WTC11 (cell line): ENCODE measurements at regions not wholly inside any gene's neighbourhood (a gene's known extent, or its start where the extent isn't known, plus 50 kb on each side); places are given as distances from the start of the nearest gene placed in this dataset.

Experiments used
- ATAC-seq: fragments of 200-7000 bp; cut with Tn5 transposase; 2 replicates; pipeline ENCODE4 v1.10.0; 2021; ENCODE audit warnings: mild to moderate bottlenecking, moderate library complexity
- CTCF ChIA-PET: fragments of 300-600 bp; sonication (Branson Sonifier 250); formaldehyde crosslinking; loops from one replicate; lab custom pipeline; 2021; ENCODE audit warnings: antibody characterized with exemption; lab: Charles Lee
- POLR2A ChIA-PET: fragments of 350-600 bp; sonication (Branson Sonifier 250); formaldehyde crosslinking; loops from one replicate; lab custom pipeline; 2021; ENCODE audit warnings: antibody characterized with exemption; lab: Charles Lee
- DNase-seq: peaks from one replicate; pipeline ENCODE4 v3.0.0; 2021; ENCODE audit warnings: low spot score
- H3K27ac Mint-ChIP-seq: 2 replicates; pipeline ENCODE4 v1.8.0; 2021; ENCODE audit warnings: mixed read lengths
- H3K27me3 Mint-ChIP-seq: 2 replicates; pipeline ENCODE4 v1.8.0; 2021; ENCODE audit warnings: low read depth, mild to moderate bottlenecking, moderate library complexity, mixed read lengths
- H3K36me3 Mint-ChIP-seq: 2 replicates; pipeline ENCODE4 v1.8.0; 2021; ENCODE audit warnings: mixed read lengths
- H3K4me1 Mint-ChIP-seq: 2 replicates; pipeline ENCODE4 v1.8.0; 2022; ENCODE audit warnings: mixed read lengths
- H3K4me3 Mint-ChIP-seq: 2 replicates; pipeline ENCODE4 v1.8.0; 2021; ENCODE audit warnings: mild to moderate bottlenecking, moderate library complexity, mixed read lengths
- H3K9me3 Mint-ChIP-seq: 2 replicates; pipeline ENCODE4 v1.8.0; 2021; ENCODE audit warnings: mixed read lengths
- ATF6 ChIP-seq: sonication (generic); formaldehyde crosslinking; IDR thresholded peaks from 2 replicates; pipeline ENCODE4 v1.8.1; 2023; ENCODE audit warnings: mild to moderate bottlenecking, missing genetic modification reagents
- IRF1 ChIP-seq: sonication (generic); formaldehyde crosslinking; IDR thresholded peaks from 2 replicates; pipeline ENCODE4 v1.8.0; 2023; ENCODE audit warnings: missing genetic modification reagents
- IRF2 ChIP-seq: sonication (generic); formaldehyde crosslinking; IDR thresholded peaks from 2 replicates; pipeline ENCODE4 v1.8.0; 2022; ENCODE audit warnings: low read depth, missing genetic modification reagents, borderline replicate concordance
- PRRX2 ChIP-seq: fragments of 250-450 bp; sonication (Bioruptor Pico); IDR thresholded peaks from 2 replicates; pipeline ENCODE4 v1.8.0; 2021; ENCODE audit warnings: mild to moderate bottlenecking
- RELA ChIP-seq: sonication (generic); formaldehyde crosslinking; IDR thresholded peaks from 2 replicates; pipeline ENCODE4 v1.8.1; 2022; ENCODE audit warnings: missing genetic modification reagents, mild to moderate bottlenecking, borderline replicate concordance
- TCF7 ChIP-seq: sonication (generic); formaldehyde crosslinking; IDR thresholded peaks from 2 replicates; pipeline ENCODE4 v1.8.0; 2022; ENCODE audit warnings: mild to moderate bottlenecking, low read depth, missing genetic modification reagents, moderate library complexity
- TEAD4 ChIP-seq: sonication (generic); formaldehyde crosslinking; IDR thresholded peaks from 2 replicates; pipeline ENCODE4 v1.8.0; 2022; ENCODE audit warnings: mild to moderate bottlenecking, missing genetic modification reagents
- TP53 ChIP-seq: sonication (generic); formaldehyde crosslinking; IDR thresholded peaks from 2 replicates; pipeline ENCODE4 v1.8.1; 2023; ENCODE audit warnings: mild to moderate bottlenecking, missing genetic modification reagents
- ZNF317 ChIP-seq: sonication (generic); formaldehyde crosslinking; IDR thresholded peaks from 2 replicates; pipeline ENCODE4 v1.8.1; 2023; ENCODE audit warnings: low read depth, mild to moderate bottlenecking, moderate library complexity, missing genetic modification reagents, borderline replicate concordance
- TF ChIP-seq, protein P1 (sequence below): fragments of 200-600 bp; IDR thresholded peaks from 2 replicates; pipeline ENCODE4 v1.8.0; 2022; ENCODE audit warnings: antibody characterized with exemption
- TF ChIP-seq, protein P2 (sequence below): sonication (generic); formaldehyde crosslinking; IDR thresholded peaks from 2 replicates; pipeline ENCODE4 v1.8.1; 2022; ENCODE audit warnings: missing genetic modification reagents, borderline replicate concordance
- TF ChIP-seq, protein P3 (sequence below): sonication (generic); formaldehyde crosslinking; IDR thresholded peaks from 2 replicates; pipeline ENCODE4 v1.8.0; 2022; ENCODE audit warnings: mild to moderate bottlenecking, missing genetic modification reagents
- TF ChIP-seq, protein P4 (sequence below): fragments of 250-450 bp; sonication (Bioruptor Pico); IDR thresholded peaks from 2 replicates; pipeline ENCODE4 v1.9.0; 2021; ENCODE audit warnings: mild to moderate bottlenecking

DNA sequence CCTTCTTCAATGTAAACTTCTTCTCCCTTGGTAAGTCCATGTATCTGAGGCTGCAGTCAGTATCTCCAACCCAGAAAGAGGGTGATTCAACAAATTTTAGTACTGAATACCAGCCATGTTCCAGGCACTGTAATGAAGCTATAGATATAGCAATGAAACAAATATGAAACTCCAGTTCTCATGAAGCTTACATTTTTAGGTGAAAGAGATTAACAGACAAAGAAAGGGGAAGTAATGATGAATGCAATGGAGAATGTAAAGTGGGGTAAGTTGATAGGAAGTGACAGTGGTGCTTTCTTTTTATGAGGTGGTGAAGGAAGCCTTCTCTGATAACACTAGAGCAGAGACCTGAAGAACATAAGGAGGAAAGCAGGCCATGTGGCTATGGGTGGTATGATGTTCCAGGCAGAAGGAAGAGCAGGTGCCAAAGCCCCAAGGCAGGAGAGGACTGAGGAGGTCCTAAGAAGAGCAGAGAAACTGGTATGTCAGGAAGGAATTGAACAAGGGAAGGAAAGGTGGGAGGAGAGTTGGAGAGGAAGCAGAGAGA lies 143.6 kb downstream of the TFAP2B start:
- Mint-ChIP-seq H3K36me3 (no peaks in the 10 kb centered on the region), H3K4me3 (no peak overlapping the region), H3K27ac (no peak overlapping the region), H3K4me1 (no peaks in the 10 kb centered on the region), H3K27me3 (no peaks in the 10 kb centered on the region), H3K9me3 (no peaks in the 10 kb centered on the region)
- DNase-seq = no peak
- CTCF ChIA-PET = no interaction called here
- no peak for ATAC-seq
- POLR2A ChIA-PET = no interaction called here
- TF ChIP-seq, protein P1, sequence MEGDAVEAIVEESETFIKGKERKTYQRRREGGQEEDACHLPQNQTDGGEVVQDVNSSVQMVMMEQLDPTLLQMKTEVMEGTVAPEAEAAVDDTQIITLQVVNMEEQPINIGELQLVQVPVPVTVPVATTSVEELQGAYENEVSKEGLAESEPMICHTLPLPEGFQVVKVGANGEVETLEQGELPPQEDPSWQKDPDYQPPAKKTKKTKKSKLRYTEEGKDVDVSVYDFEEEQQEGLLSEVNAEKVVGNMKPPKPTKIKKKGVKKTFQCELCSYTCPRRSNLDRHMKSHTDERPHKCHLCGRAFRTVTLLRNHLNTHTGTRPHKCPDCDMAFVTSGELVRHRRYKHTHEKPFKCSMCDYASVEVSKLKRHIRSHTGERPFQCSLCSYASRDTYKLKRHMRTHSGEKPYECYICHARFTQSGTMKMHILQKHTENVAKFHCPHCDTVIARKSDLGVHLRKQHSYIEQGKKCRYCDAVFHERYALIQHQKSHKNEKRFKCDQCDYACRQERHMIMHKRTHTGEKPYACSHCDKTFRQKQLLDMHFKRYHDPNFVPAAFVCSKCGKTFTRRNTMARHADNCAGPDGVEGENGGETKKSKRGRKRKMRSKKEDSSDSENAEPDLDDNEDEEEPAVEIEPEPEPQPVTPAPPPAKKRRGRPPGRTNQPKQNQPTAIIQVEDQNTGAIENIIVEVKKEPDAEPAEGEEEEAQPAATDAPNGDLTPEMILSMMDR = no peak
- TF ChIP-seq PRRX2 (CRISPR knock-in tag) = no peak
- TF ChIP-seq, protein P2, sequence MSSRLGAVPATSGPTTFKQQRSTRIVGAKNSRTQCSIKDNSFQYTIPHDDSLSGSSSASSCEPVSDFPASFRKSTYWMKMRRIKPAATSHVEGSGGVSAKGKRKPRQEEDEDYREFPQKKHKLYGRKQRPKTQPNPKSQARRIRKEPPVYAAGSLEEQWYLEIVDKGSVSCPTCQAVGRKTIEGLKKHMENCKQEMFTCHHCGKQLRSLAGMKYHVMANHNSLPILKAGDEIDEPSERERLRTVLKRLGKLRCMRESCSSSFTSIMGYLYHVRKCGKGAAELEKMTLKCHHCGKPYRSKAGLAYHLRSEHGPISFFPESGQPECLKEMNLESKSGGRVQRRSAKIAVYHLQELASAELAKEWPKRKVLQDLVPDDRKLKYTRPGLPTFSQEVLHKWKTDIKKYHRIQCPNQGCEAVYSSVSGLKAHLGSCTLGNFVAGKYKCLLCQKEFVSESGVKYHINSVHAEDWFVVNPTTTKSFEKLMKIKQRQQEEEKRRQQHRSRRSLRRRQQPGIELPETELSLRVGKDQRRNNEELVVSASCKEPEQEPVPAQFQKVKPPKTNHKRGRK (CRISPR knock-in tag) = no peak
- TF ChIP-seq, protein P3, sequence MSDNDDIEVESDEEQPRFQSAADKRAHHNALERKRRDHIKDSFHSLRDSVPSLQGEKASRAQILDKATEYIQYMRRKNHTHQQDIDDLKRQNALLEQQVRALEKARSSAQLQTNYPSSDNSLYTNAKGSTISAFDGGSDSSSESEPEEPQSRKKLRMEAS = no peak

- no peak for ATAC-seq
- no peak overlapping the region for H3K27ac Mint-ChIP-seq
- no peak for DNase-seq
These were observed 145.3 kb downstream of the TFAP2B start for GRCh38 chr6:50963952-50964351.

GRCh38 chr6:50965495-50965894 lies 146.8 kb downstream of the TFAP2B start:
- no peaks in the 10 kb centered on the region for H3K36me3 Mint-ChIP-seq
- POLR2A ChIA-PET = interaction anchor here (0.6 kb wide), 1 partner anchor 10 kb away, joined by 5 read pairs; no protein-coding TSS in a partner anchor

More at GRCh38 chr6:50963952-50964351, 145.3 kb downstream of the TFAP2B start:
- Mint-ChIP-seq H3K27me3 (no peaks in the 10 kb centered on the region), H3K4me1 (no peaks in the 10 kb centered on the region), H3K9me3 (no peaks in the 10 kb centered on the region), H3K4me3 (no peak overlapping the region), H3K36me3 (no peaks in the 10 kb centered on the region)
- TF ChIP-seq, protein P3 = no peak
- TF ChIP-seq, protein P4, sequence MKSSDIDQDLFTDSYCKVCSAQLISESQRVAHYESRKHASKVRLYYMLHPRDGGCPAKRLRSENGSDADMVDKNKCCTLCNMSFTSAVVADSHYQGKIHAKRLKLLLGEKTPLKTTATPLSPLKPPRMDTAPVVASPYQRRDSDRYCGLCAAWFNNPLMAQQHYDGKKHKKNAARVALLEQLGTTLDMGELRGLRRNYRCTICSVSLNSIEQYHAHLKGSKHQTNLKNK (CRISPR knock-in tag) = no peak
- TF ChIP-seq TCF7 (CRISPR knock-in tag) (no peak), IRF2 (CRISPR knock-in tag) (no peak), TP53 (no peak), TEAD4 (CRISPR knock-in tag) (no peak)
- TF ChIP-seq, protein P2 (CRISPR knock-in tag) = no peak
- CTCF ChIA-PET = no interaction called here
- POLR2A ChIA-PET = no interaction called here

More at GRCh38 chr6:50965495-50965894, 146.8 kb downstream of the TFAP2B start:
- Mint-ChIP-seq H3K27ac (no peak overlapping the region), H3K4me1 (no peaks in the 10 kb centered on the region), H3K27me3 (no peaks in the 10 kb centered on the region), H3K9me3 (no peaks in the 10 kb centered on the region), H3K4me3 (no peak overlapping the region)
- TF ChIP-seq ATF6 (CRISPR knock-in tag) (no peak), PRRX2 (CRISPR knock-in tag) (no peak), IRF1 (CRISPR knock-in tag) (no peak), RELA (no peak), ZNF317 (no peak)
- CTCF ChIA-PET = no interaction called here
- ATAC-seq = no peak
- no peak for DNase-seq
